Activated CD4-positive, alpha-beta T cell treated with anti-CD3 and anti-CD28 coated beads, Interleukin-10, Interleukin-2, amounts not matched to agents 100 ng/mL and 50 ng/mL, durations not matched to agents 16 hours and 8 hours (primary cell): ENCODE measurements at regions not wholly inside any gene's neighbourhood (a gene's known extent, or its start where the extent isn't known, plus 50 kb on each side); places are given as distances from the start of the nearest gene placed in this dataset.
"Not testable (repeated sequence)": the region's sequence is repeated elsewhere in the genome, so short reads cannot be mapped to it uniquely, and the experiment has no call there.

Experiments
- DNase-seq: peaks from one replicate; pipeline ENCODE4 v3.0.0-alpha.2; 2020

GRCh38 chr1:101371259-101371658 is 134.4 kb downstream of the S1PR1 start:
- peak; percentile 87 for DNase-seq

- DNase-seq: no peak
These were observed 136.8 kb downstream of the S1PR1 start for GRCh38 chr1:101373570-101373969.

- DNase-seq: not testable (repeated sequence)
These were observed 138.6 kb downstream of the S1PR1 start for GRCh38 chr1:101375448-101375847.

- no peak for DNase-seq
These were observed 139.6 kb downstream of the S1PR1 start for GRCh38 chr1:101376121-101377083.

- DNase-seq: no peak
These were observed 140.4 kb downstream of the S1PR1 start for GRCh38 chr1:101377084-101377835.

- no peak for DNase-seq
These were observed 142.2 kb downstream of the S1PR1 start for GRCh38 chr1:101379037-101379436.

- no peak for DNase-seq
These were observed 143.1 kb downstream of the S1PR1 start for GRCh38 chr1:101379950-101380349.

- no peak for DNase-seq
These were observed 145.3 kb downstream of the S1PR1 start for GRCh38 chr1:101382135-101382534.

GRCh38 chr1:101388904-101389546 is 152.2 kb downstream of the S1PR1 start:
- DNase-seq: peak; percentile 62

GRCh38 chr1:101389547-101389929 is 152.7 kb downstream of the S1PR1 start:
- no peak for DNase-seq

- no peak for DNase-seq
These were observed 155.7 kb downstream of the S1PR1 start for GRCh38 chr1:101392552-101392951.

GRCh38 chr1:101394041-101394440 is 157.2 kb downstream of the S1PR1 start:
- DNase-seq: no peak

- DNase-seq: no peak
These were observed 162.4 kb downstream of the S1PR1 start for GRCh38 chr1:101399222-101399621.

- DNase-seq: no peak
These were observed 169.5 kb downstream of the S1PR1 start for GRCh38 chr1:101406271-101406670.

GRCh38 chr1:101406681-101407080 is 169.9 kb downstream of the S1PR1 start:
- no peak for DNase-seq

- DNase-seq: no peak
These were observed 170.8 kb downstream of the S1PR1 start for GRCh38 chr1:101407505-101408211.

GRCh38 chr1:101408212-101409042 is 171.6 kb downstream of the S1PR1 start:
- no peak for DNase-seq

- no peak for DNase-seq
These were observed 172.3 kb downstream of the S1PR1 start for GRCh38 chr1:101409102-101409501.

GRCh38 chr1:101410048-101410878 is 173.4 kb downstream of the S1PR1 start:
- DNase-seq: peak; percentile 16

- DNase-seq: no peak
These were observed 183.6 kb downstream of the S1PR1 start for GRCh38 chr1:101420406-101420805.

GRCh38 chr1:101428083-101428482 is 191.3 kb downstream of the S1PR1 start:
- DNase-seq: not testable (repeated sequence)
